Stimulated activated CD4-positive, alpha-beta T cell treated with anti-CD3 and anti-CD28 coated beads, TNF-alpha, amount 100 ng/mL, for 24 hours (primary cell): ENCODE measurements at regions not wholly inside any gene's neighbourhood (a gene's known extent, or its start where the extent isn't known, plus 50 kb on each side); places are given as distances from the start of the nearest gene placed in this dataset.
A peak's percentile ranks its signal among the peaks of the same experiment; 100 is the strongest.

ENCODE experiments used
- DNase-seq, 3 experiments: peaks; one replicate each; pipeline ENCODE4 v3.0.0-alpha.2; 2020; ENCODE audit warnings: low read depth in 3 of 3

DNA sequence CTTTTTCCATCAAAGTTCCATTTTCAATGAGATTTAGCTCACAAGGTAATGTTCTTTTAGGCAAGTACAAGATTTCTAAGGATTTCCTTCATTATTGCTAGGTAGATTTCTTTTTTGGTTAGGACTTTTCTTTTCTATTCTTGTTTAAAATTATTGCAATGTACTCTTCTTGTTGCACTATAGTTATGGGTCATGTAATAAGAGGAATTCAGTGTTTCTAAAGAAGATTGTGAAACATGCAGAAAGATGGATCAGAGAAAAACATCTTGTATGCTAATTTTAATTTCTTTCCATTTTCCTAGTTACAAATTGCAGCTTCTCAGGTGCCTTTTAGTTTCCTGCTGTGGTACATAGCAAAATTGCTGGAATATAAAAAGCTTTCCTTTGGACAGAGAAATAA is 56.1 kb downstream of the BTG1 start:
- no peak for DNase-seq

DNA sequence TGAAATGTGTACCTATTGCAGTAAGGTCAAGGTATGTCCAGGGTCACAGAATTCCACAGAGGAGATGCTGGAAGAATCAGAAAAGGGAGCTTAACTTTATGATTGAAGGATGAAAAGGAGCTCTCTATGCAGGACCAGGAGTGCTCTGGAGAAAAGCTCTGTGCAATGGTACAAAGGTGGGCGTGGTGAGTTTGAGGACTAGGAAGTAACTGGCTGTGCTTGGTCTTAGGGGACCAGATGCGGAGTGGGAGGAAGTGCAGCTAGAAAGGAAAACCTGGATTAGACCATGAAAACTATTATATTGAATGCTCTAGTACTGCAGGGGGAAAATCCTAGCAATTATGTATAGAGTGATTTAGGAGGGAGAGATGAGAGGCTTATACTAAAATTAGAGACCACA is 56.8 kb downstream of the BTG1 start:
- no peak for DNase-seq

DNA sequence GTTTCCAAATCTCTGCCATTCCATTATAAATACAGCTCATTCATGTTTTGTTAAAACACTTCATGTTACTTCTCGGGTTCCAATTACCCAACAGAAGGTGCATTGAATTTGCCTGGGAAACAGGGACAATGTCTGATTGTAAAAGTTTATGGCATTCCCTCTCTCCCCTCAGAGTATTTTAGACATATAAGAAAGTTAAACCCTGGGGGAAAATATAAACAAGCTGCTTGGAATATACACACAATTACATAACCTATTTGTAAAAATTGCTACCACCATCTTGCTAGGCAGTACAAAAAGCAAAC is 60.0 kb downstream of the BTG1 start:
- no peak for DNase-seq

DNA sequence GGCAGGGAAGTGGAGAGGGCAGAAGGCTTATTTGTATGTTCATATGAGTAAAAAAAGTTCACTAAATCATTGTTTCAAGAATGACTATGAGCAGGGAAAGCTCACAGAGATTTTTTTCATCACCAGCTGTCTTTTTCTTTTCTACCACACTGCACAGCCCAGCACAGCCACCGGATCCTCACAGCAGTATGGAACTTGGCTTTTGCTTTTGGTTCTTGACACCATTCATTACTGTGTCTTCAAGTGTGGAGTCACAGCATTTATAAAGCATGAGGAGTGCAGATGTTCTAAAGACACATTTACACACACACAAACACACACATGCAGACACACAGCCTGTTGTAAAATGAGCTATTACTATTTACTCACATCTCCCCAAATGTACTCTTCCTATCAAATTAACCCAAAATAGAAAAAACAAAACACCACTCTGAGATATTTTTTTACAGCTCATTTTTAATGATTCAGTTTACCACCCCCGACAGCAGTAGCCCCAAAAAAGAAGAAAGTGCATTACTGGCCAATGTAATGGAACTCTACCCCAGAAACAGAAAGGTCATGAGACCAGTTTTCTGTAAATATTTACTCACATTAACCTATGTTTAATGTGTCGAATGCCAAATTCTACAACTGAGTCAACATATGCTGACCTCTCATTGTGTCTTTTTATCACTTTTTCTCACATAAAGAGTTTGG is 60.5 kb downstream of the BTG1 start:
- no peak for DNase-seq

DNA sequence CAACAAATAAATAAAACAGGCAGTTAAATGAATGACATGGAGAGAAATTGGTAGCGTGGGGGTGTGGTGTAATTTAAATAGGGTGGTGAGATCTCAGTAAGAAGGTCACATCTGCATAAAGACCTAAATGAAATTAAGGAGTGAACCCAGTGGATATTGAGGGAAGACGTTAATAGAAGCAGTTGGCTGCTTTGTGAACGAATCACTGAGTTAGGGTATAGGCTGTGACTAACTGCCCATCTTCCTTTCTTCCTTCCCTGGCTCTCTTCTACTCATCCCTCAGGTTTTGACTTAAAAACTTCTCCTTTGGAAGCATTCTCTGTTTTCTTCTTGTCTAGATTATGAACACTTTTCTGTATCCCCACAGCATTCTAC is 64.7 kb downstream of the BTG1 start:
- no peak for DNase-seq

DNA sequence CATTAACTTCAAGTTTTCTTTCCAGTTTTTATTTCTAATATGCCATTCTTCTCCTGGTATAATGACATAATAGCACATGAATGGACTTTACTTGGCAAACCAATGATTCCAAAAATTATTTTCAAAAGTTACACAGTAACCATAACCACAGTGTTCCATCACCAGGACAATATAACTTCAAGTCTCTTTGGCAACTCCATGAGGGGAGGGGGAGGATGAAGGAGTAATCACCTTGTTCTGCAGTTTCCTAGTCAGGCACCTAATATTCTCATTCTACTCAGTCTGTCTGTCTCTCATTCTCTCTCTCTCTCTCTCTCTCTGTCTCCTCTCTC is 66.6 kb downstream of the BTG1 start:
- no peak for DNase-seq

DNA sequence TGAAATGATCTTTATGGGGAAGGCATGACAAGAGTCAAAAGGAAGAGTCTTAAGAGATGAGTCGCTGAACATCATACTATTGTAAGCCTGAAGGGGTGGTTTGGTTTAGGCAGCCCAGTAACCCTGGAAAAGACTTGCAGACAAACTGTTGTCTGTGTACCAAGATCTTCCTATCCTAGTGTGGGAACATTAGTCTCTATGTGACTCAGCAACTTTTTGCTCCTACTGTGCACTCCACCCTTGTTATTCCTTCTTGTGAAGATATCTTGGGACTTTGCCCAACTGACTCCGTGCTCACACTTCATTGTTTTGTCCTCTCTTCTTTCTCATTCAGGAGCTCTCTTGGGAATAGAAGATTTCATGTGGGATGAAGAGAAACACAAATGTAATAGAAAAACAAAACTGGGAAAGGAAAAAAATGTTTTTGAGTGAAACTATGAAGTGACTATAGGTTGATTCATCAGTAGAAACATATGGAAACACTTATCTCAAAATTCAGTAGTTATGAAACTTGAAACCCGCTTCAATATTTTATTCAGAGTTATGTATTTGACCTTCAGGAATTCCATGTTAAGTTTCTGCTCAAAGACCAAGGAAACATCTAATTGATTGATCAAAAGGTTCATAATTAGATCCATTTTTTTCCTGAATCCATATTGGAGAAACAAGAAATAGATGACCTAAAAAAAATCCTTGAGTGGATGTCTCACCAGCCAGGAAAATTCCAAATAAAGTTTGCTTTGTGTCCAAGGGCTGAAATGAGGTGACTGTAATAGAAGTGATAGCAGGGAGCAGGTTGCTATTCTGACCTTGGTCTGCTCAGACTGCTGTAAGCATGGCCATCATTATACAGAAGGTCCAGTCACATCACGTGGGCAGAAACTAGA is 67.2 kb downstream of the BTG1 start:
- no peak for DNase-seq

DNA sequence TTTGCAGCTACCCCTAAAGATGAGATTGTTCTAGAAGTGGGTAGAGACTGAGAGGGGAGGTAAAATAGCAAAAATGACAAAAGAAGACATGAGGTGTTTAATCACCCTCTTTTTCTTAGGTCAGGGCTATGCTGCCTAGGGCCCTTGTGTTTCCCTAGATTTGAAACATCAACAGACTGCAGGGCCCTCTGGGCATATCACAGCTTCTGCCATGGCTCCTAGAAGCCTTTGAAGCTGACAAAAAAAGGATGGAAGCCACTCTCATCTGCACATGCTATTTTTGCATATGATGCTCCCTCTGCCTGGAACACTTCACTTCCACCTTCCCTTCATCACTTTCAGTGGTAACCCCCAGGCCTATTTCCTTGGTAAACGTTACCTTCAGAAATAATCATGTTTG is 68.1 kb downstream of the BTG1 start:
- DNase-seq, result no peak

DNA sequence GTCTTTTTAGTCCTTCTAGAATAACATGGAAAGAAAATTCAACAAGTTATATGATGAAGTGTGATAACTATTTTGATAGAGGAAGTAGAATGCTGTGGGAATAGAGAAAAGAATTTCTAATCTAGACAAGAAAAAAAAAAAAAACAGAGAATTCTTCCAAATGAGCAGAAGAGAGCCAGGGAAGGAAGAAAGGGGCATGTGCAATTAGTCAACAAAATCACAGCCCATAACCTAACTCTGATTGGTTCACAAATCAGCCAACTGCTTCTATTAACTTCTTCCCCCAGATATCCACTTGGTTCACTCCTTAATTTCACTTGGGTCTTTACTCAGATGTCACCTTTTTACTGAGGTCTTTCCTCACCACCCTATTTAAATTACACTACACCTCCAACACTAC is 69.5 kb downstream of the BTG1 start:
- no peak for DNase-seq

DNA sequence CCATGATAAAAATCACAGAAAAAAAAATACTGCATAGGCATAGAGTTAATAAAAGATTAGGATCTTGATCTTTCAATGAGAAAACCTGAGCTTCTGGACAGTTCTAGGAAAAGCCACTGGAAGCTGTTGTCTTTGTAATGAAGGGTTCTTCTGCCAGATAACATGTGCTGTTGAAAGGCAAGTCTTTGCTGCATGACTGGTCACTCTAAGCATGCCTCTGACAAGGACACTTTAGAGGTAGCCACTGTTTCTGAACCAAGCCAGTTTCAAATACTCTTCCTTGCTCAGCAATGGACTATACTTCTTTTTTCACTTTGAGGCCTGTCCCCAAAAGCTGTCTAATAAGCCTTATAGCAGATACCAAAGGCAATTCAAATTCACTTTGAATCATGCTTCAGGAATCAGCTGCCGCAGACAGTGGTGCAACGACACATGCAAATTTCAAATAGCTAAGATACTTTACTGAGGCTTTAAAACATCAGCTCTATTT is 70.2 kb downstream of the BTG1 start:
- no peak for DNase-seq

DNA sequence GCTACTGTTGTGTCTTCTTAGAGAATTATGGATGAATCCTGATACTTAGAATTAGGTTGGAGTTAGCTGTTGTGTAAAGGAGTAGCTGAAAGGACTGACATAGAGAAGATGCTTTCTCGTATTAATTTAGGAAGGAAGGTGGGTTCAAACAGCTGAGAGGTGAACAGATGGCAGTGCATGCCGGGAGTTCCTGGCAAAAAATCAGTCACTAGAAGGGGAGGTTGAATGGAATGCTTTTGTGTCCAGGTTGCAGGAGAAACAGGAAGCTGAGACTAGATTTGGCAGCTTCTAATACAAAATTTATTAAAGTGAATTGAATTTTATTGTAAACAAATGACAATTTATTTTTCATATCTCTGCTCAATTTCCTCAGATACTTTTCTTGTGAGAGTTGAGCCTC is 70.8 kb downstream of the BTG1 start:
- DNase-seq, result no peak

DNA sequence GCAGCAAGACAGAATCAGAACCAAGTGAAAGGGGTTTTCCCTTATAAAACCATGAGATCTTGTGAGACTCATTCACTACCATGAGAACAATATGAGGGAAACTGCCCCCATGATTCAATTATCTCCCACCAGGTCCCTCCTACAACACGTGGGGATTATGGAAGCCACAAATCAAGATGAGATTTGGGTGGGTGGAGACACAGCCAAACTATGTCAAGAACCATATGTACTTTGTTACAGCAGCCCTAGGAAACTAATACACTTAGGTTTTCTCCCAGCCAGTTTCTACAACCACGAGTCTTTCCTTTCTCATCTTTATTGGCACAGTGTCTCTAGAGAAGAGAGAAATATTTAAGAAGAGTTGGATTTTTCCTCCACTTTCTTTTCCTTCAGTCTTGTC is 72.6 kb downstream of the BTG1 start:
- DNase-seq, result no peak

DNA sequence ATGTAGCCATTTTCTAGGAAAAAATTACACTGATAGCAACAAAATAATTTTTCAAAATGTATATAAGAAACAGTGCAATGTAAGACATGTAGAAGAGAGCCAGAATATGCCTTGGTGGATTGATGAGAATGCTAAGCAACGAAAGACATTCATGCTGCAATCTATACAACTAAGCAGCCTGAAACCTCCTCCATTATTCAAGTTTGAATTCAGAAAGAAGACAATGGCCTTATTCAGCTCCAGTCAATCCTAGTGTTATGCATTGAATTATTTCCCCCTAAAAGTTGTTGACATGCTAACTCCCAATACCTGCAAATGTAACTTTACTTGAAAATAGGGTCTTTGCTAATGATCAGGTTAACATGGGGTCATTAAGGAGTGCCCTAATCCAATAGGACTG is 73.5 kb downstream of the BTG1 start:
- DNase-seq, result no peak

DNA sequence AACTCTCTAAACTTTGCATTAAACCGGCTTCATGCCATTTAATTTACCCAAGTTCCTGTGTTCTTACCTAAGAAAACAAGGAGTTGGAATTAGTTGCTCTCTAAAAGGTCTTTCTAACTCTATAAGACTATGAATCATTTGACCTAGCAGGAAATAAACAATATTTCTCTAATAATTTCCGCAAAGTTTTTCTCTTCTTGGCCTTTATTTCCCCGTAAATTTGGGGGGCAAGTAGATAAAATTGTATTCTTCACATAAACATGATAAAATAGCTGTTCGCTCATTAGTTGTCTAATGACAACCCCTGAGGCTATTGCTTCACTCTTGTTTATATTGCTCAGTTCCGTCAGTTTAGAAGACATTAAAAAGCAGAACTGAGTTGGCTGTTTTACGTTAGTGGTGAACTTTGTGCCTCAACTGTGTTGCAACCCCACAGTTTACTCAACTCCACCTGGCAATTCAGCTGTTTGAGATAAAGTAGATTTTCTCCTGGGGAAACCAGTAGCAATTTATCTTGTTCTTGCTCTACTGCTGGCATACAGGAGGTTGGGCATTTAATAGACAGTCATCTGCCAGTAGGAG is 74.7 kb downstream of the BTG1 start:
- DNase-seq, result no peak

DNA sequence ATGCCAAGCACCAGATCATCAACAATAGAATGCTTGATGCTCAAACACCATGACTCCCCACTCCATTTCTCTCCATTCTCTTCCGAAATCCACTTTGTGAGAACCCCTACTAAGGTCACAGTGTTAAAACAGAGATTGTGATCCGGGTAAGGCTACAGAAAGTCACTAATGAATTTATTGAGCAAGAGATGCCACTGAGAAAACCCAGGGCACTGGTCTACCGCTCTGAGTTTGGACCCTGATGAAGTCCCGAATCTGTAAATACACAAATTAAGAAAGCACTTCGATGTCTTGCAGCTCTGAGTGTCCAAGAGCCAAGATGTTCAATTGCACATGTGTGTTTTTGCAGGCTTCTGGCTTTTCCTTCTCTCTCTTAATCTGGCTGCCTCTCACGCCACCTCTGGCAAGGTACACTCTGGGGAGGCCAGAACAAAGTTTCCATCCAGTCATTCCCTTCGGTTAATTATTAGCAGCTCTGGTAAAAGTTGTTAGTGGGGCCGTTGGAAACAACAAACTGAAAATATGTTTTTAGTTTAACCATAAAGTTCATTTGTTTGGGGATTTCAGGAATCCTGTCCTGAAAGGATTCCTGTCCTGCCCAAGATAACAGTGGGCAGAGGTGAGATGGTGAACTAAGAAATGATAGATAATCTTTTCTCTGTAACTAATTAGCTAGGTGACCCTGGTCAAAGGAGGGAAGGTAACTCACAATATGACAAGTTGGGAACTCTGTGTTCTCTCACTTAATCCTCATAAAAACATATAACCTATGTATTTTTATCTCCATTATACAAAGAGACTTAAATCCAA is 75.4 kb downstream of the BTG1 start:
- no peak for DNase-seq

DNA sequence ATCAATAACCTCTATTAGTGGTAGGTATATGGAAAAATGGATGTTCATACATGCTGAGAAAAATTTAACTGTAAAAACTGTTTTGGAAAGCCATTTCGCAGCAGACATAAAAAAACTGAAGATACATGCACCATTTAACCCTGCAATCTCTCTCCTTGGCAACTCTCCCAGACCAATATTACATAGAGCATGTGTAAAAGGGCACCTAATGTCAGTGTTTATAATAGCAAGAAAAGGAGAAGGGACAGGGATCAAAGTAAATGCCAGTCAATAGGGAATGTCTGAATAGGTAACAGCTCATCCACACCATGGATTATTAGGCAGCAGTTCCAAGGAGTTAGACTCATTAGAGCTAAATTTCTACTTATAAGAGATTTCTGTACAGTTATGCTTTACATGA is 77.2 kb downstream of the BTG1 start:
- no peak for DNase-seq

DNA sequence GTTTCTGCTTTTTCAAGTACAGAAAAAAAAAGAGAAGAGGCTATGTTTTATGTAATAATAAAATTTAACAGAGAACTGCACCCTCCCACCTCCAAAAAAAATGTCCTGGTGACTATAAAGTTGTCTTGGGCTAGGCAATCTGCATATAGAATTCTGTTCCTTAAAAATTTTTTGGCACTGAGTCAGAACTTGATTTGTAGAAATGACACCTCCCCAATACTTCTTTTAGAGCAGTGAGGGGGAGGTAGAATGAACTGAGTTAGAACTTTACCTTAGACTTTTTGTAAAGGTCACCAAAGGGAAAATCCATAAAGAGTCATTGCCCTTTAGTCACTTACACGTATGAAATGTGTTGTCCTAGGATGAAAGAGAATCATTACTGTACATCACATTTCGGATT is 80.0 kb downstream of the BTG1 start:
- DNase-seq, result no peak

DNA sequence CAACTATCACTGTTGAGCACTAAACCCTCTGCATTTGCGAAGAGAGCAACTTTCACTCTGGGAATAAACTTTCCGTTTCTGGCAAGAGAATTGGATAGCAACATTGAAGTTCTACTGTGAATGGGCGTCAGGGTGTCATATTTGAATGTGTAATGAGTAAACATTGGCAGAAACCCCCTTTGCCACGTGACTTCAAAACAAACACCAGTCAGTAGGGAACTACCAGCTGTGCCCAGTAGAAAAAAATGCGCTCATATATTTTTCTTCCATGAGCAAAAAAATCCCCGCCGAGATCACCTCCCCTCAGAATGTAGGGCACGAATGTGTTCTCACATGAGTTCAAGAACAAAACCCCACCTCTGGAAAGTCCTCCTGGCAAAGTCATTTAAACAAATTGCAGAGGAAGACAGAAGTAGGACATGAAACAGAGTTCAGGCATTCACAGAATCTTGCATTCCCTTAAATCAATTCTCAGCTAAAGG is 80.6 kb downstream of the BTG1 start:
- DNase-seq, result peak in 1 of 3 experiments; percentile 45

DNA sequence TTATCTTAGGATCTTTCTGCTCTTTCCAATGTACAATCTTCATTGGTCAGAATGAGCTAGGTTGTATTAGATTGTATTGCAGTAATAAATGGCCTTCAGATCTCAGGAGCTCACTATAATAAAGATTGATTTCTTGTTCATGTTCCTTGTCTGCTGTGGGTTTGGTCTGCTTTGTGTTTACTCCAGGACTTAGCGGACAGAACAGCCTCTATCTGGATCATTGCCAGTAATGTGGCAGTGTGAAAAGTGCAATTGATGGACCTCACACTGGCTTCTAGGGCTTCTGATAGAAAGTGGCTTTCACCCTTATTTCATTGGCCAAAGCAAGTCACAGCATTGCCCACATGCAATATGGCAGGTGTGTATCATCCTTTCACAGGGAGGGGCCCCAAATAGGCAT is 81.2 kb downstream of the BTG1 start:
- no peak for DNase-seq

DNA sequence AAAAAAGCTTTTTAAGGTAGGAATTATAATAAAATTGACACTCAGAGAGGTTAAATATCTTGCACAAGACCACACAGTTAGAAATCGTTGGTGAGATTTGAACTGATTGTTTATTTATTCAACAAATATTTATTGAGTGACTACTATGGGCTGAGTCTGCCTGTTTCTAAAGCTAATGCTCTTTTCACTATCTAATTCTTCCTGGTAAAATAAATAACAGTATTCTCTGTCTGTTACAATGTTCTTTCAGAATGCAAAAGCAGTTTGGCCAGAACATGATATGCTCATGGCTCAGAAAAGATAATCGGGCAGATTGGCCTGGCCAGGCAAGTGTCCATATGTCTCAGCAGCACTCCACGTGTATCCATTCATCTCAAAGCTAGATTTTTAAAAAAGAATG is 82.0 kb downstream of the BTG1 start:
- DNase-seq, result no peak

DNA sequence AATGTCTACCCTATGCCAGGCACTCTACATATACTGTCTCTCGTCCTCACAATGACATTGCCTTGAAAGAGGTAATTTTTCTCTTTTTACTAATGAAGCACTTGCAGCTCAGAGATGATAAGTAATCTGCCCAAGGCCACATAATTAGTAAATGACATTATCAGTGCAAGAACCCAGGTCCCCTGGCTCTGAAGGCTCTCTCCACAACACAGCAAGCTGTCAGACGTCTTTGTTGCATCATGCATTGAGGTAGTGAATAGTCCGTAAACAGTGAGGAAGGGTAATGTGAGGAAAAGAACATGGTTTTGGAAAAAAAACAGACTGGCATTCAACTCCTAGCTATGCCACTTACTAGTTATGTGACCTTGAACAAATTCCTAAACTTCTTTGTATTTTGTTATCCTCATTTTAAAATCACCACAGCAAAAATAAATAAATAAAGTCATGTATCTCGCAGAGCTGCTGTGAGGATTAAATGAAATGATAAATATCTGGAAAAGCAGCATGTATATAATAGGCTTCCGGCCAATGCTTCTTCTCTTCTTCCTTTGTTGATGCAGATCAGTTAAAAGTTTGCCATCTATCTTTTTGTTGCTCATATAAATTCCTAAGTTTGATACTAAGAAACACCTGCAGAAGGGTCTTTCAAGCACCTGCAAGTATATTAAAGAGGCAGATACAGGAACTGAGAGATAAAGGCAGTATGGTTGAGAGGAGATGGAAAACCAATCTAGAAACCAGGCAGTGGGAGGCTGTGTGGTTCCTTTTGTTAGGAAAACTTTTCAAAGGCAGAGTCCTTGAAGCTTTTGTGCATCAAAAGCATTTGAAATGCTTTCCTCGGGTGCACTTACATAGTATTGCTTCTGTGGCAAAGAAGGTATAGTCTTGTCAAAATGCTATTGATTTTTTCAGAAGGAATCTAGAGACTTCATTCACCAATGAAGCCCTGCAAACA is 82.8 kb downstream of the BTG1 start:
- no peak for DNase-seq
